HT-29 (cell line): ENCODE measurements at regions not wholly inside any gene's neighbourhood (a gene's known extent, or its start where the extent isn't known, plus 50 kb on each side); places are given as distances from the start of the nearest gene placed in this dataset.

Source experiments
- DNase-seq: peaks from one replicate; pipeline ENCODE4 v3.0.0-alpha.2; 2015; ENCODE audit warnings: low spot score

DNA sequence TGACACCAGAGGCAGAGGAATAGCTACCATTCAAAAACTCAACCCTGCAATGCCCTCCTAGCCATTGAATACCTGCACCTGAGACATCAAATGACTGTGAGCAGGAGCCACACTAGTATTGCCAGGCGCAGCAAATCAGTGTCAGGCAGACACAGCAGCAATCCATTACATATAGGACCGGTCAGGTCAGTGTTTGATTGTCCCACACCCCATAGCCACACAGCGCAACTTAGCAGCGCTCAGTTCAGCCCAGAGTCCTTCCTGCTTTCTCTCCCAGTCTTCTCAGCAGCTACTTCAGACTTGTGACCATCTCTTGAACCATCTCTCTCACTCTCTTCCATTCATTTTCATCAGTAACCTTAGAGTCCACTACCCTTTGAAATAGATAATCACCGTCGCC, 181.6 kb upstream of the GPR12 start:
- no peak for DNase-seq

GRCh38 chr13:26941345-26942174, 181.0 kb upstream of the GPR12 start:
- DNase-seq: no peak

DNA sequence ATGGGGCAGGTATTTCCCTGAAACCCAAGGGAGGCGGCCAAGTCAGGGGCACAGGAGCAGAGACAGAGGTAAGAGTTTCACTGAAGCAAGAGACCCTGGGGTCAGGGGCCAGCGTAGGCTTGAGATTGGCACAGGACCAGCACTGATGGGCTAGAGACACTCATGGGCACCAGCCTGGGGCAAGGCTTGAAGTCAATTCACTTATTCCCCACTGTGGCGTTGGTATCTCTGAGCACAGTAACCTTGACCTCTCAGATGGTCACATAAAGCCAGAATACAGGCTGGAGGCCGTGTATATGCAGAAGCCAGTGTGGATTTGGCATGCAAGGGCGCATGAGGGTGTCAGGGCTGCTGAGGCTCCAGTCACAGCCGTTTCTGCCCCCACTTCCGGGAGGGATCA, 173.5 kb upstream of the GPR12 start:
- DNase-seq: no peak

DNA sequence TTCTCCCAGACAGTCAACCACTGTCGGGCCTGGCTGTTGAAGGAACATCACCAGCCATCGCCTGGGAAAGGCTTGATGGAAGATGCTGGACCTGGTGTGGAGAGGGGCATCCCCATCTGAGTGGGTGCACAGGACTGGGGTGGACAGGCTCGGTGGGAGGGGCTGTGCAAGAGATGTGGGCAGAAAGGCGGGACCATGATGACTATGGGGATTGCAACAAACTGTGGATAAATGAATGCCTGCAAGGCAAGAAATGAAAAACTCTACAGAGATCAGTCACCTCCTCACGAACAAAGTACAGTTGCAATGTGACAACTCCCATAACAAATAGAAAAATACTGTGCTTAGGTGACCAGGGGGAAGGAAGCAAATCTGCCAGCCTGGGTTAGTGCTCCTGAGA, 171.9 kb upstream of the GPR12 start:
- no peak for DNase-seq

GRCh38 chr13:26929971-26930730, 169.6 kb upstream of the GPR12 start:
- peak; percentile 98 for DNase-seq

GRCh38 chr13:26927511-26927910, 166.9 kb upstream of the GPR12 start:
- no peak for DNase-seq

DNA sequence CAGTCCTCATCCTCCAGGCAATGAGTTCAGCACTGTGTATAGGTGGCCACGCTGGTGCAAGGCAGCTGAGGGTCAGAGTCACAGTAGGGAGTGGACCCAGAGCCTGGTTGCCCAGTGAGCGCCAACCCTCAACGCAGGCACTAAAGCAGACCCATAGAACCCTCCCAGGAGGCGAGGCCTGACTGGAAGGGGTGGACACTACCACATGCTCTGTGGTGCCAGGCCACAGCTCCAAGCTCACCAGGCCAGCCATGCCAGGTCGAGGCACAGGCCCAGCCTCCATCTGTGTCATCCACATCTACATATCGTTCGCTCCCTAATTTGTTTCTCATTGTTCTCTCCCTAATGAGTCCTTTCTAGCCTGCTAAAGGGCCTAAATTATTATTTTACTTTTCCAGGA, 165.8 kb upstream of the GPR12 start:
- no peak for DNase-seq

GRCh38 chr13:26923824-26924605, 163.4 kb upstream of the GPR12 start:
- no peak for DNase-seq

DNA sequence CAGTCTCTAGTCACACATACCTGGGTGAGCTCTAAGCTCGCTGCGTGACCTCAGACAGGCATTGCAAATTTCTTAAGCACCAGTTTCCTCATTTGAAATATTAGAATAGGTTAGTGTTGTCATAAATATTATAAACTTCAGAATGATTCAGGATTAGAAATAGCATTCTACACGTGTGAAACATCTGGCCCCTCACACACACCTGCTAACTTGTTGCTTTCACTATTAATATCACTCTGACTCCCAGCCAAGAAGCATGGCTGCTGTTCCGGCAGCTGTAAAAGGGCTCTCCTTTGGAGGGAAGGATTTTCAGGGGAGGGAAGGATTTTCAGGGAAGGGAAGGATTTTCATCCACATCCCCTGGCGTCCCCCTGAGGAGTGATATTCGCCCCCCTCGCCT, 161.3 kb upstream of the GPR12 start:
- no peak for DNase-seq

DNA sequence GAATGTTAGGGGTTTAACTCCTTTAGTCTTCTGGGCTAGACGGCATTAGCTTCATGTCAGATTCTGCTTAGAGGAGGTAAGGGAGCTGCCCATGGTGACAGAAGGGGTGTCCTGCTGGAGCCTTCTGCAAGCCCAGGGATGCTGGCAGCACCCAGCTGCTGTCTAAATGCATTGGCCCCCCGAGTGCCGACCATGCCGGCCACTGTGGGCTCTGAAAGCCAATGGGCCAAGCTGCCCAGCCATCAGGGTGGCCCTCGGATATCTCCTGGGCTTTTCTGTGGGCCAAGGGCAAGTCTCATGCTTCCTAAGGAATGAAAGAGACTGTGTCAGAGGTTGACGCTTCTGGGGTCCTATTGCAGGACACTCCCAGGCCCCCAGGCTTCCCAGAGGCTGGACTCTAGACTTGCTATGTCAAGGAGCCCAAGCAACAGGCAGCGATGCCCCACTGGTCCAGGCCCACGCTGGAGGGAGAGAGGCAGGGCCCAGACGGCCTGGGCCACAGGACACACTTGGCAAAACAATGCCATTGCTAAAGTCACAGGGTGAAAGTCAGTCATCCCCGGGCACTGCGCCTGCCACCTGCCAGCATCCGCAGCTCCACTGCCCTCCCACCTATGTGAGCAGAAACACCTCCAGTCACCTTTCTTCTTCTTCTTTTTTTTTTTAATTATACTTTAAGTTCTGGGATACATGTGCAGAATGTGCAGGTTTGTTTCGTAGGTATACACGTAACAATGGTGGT, 160.2 kb upstream of the GPR12 start:
- no peak for DNase-seq

DNA sequence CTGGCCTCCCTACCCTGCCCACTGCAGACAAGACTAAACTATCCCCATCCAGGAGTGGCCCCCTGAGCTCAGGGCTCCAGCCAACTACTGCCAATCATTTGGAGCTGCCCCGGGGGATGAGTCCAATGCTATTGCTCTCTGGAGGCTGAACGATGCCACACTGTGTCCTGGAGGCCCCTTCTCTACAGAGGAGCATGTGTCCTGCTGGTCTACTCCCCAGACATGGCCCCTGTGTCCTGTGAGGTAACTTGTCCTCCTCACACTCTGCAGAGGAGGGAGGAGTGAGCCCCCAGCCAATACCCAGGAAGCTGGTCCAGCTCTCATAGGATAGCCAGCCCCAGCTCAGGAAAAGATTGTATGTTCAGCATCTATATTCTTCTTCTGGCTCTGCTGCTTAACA, 159.1 kb upstream of the GPR12 start:
- DNase-seq: no peak

- DNase-seq: no peak
Observed at GRCh38 chr13:26919311-26919710, 158.7 kb upstream of the GPR12 start.

DNA sequence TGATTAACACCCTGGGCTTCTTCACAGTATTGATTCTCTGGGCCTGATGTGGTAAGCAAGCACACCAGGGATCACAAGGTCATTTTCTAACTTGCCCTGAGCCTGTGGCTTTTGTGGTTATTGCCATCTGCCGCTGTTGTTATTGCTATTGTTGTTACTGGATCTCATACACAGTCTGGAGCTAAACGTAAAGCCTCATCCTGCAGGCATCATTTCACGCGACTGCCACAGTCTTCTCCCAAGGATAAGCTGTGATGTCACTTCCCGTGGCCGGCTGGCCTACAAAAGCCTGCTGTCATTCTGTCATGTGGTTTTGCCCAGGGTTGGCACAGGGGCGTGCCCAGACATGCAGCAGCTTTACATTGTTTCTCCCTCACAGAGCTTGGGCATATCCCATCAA, 154.0 kb upstream of the GPR12 start:
- peak; percentile 53 for DNase-seq

DNA sequence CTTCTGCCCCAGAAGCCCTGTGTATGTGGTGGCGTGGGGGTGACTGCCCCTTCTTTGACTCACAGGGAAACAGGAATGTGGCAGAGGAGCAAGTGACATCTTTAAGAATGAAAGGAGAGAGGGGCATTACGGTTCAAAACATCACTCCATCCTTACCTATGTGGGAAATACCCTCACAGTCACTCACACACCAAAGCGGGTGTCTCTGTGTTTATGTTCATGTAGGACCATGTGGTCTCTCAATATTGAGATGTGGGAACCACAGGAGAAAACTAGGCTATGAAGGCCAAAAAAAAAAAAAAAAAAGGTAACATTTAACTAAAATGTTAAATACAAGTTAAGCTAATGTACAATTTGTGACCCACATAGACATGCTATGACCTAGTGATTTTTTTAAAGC, 153.6 kb upstream of the GPR12 start:
- DNase-seq: no peak

DNA sequence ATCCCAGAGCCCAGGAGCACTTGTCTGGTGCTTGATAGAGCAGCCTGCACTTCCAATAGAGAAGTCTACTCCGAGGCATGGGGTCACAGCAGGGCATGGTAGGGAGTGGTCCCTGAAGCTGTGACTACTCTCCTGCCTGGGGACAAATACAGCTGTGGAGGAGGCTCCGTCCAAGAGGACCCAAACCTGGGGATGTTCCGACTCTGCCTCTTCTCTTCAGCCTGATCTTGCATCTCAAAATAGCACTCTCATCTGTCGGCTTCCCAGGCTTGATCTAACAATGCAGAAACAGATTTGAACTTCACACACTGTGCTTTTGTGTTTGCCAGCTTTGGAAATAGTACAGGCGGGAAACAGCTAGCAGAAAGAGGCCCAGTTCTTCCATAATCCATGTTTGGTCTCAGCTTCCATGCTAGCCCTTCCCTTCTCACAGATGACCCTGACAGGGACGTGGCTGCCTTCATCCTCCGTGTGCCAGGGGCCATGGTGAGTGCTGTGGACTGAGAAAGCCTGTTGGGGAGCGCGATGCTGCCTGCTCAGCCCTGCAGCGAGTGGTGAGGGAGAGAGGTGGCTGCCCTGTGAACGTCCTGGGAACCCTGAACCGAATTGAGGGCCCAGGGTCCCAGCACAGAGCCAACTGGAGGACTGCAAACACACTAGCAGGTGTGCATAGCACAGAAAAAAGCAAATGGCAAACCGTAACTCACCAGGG, 150.3 kb upstream of the GPR12 start:
- DNase-seq: no peak

- DNase-seq: no peak
Observed at GRCh38 chr13:26909477-26909876, 148.9 kb upstream of the GPR12 start.

- no peak for DNase-seq
Observed at GRCh38 chr13:26908126-26908525, 147.5 kb upstream of the GPR12 start.

GRCh38 chr13:26899202-26899601, 138.6 kb upstream of the GPR12 start:
- DNase-seq: no peak

DNA sequence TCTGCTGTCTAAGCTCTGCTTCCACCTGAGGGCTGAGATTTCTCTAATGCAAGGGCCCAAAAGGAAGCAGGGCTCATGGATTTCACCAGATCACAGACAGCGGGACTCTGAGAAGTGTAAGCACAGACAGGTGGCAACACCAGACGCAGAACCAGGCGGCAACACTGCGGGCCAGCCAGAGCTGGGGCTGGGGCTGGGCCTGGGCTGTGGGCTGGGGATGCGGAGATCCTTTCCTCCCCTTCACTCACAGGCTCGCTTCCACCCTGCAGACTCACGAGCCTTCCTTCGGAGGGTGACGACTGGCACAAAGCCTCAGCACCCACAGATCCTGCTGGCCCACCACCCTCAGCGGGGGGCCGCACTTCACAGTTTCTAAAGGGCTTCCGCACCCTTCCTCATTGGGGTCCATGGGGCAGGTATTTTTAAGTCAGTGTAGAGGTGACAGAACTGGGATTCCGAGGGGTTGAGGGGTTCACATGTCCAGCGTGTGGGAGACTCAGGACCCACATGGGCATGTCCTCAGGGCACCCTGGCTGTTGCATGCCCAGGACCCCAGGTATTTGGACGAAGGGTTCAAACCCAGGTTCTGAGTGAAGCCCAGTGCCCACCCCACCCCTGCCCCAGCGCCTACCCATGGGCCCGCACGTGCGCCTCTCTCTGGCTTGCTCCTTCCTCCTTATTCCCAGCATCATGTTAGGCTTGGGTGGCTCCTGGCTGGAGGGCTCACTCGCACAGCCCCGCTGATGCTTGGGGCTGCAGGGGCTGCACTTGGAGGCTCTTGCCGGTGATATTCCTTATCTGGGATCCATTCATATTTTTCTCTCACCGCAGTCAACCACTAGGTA, 137.3 kb upstream of the GPR12 start:
- no peak for DNase-seq
